GM18873 (cell line): ENCODE measurements at regions not wholly inside any gene's neighbourhood (a gene's known extent, or its start where the extent isn't known, plus 50 kb on each side); places are given as distances from the start of the nearest gene placed in this dataset.

Source experiments
- ATAC-seq: cut with Tn5 transposase; IDR thresholded peaks from one replicate; pipeline ENCODE4 v1.9.1; 2021; ENCODE audit warnings: mild to moderate bottlenecking, moderate library complexity, moderate number of reproducible peaks; ENCODE audit not compliant: unreplicated experiment, low FRiP score

- ATAC-seq: no peak
Measured at GRCh38 chr21:28442085-28442484, 550.6 kb downstream of the LTN1 start.

- ATAC-seq: no peak
Measured at GRCh38 chr21:28439788-28440187, 552.9 kb downstream of the LTN1 start.

GRCh38 chr21:28439251-28439650 is 553.4 kb downstream of the LTN1 start:
- no peak for ATAC-seq

DNA sequence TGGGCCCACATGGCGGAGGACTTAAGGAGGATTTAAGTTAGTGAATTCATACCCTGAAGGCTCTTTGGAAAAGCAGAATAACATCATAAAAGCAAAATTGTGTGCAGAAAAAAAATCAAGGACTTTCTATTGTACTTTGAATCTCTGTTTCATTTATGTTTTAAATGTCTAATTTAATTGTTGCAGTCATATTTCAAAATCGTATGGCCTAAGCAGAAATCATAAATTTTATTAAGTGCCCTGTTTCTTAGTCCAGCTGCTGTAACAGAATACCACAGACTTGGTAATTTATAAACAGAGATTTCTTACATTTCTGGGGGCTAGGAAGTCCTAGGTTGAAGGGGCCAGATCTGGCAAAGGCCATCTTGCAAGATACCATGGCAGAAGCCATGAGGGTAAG is 555.6 kb downstream of the LTN1 start:
- no peak for ATAC-seq

DNA sequence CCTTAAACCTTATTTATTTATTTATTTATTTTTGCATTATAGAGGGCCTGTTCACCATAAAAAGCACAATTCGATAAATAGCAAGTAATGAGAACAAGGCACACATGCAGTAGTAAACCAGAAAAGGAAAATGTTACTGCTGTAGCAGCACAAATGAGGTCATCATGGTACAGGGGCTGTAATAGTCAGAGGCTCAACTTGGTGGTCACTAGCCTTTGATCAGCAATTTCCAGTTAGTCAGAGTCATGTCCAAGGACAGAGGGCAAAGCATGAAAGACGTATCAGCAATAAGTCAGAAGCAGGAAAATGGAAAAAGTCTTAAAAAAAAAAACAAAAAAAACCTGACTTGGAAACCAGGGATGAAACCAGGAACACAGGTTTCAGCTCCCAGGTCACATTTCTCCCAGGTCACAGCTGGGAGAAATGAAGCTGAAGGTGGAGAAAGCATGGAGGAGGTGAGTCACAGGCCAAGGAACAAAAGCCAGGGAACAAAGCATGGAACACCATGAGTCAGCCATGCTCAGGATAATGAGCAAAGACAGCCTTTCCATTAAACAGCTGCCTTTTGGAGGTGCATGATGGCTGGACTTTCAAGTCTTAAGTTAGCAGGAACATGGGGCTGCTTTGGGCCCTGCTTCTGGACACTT is 556.3 kb downstream of the LTN1 start:
- ATAC-seq: no peak

GRCh38 chr21:28431527-28432200 is 561.0 kb downstream of the LTN1 start:
- ATAC-seq: no peak

DNA sequence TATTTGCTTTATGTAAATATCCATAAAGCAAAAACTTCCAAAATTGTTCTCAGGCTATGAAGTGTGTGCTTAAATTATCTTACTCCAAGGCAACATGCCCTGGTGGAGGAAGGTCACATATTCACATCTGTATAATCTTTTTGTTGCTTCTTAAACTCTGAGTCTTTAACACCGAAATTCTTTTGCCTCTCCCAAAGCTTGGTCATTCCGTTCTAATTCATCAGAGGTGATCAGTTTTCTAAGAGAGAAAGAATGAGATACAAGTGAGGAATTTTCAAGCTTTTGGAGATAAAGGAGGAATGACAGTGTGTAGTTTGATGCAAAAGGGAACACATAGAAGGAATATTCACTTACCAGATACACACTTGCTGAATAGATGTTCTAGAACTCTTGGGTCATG is 561.7 kb downstream of the LTN1 start:
- no peak for ATAC-seq

GRCh38 chr21:28429161-28429560 is 563.5 kb downstream of the LTN1 start:
- ATAC-seq: no peak

DNA sequence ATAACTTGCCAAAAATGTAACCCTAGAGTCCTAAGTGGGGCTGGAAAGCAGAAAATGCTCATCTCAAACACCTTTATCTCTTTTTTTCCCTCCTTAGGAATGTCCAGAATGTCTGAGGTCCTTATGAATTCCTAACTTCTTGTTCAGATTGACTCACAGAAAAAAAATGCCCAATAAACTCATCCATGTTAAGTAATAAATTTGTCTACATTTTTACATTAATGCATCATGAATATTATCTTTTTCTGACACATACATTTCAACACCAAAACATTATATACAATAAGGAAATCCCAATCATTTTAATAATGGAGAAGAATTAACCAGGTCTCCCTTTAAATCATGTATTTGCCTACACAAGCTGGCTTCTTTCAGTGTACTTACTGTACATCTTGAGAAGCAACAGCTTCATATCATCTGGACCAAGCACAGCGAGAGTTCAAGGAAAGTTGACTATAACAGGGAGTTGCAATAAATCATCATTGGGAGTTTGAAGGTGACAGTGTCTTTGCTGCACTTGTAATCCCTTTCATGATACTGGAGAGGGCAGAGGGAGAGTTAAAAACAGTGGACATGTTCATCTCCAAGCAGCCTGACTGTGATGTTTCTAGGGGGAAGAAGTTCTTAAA is 565.2 kb downstream of the LTN1 start:
- ATAC-seq: no peak

- no peak for ATAC-seq
Measured at GRCh38 chr21:28426545-28426944, 566.1 kb downstream of the LTN1 start.

- no peak for ATAC-seq
Measured at GRCh38 chr21:28423521-28424190, 569.0 kb downstream of the LTN1 start.

GRCh38 chr21:28421716-28422524 is 570.8 kb downstream of the LTN1 start:
- ATAC-seq: no peak

DNA sequence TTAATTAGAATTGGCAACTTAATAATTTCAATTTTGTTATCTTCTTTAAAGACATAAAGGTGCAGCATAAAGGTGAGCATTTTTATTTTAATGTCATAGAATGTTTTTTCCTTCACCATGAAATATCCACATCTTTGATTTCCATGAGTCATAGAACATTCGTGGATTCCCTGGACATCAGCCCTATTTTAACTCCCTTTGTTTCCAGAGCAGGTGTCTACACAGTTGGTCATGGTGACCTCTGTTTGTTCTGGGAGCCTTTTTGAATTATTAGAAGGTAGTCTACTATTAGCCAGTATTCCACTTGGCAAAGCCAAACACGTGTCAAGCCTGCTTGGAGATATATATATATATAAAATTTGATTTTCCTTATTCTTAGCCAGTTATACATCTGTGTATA is 572.9 kb downstream of the LTN1 start:
- no peak for ATAC-seq

DNA sequence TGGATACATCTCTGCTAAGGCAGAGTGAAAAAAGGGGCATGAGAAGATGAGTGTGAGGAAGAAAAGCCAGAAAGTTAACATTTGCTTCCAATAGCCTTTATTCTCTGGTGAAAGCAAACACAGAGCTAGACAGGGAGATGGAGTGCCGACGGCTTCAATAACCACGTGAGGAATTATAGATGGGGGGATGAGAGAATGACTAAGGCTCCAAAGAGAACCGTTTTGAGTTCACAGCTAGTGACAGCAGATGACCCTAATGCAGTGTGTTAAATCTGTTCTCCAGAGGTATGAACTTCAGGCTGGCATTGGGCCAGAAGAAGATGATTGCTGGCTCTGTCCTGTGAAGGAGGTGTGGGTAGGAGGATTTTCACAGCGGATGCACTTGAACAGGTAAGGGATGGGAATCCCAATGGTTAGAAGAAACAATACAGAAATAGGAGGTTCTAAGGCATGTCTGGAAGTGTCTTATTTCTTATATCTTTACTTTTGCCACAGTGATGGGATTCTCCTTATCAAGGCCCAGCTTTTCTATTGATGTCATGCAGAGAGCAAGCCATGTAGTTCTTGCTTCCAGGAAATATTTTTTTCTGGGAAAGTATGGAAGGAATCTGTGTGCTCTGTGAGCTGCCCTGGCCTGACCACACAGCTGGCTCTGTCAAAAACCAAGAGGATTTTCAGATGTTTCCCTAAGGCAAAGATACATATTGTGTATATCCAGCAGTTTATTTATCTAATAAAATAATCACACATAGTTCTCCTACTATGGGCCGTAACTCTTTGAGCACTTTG is 573.8 kb downstream of the LTN1 start:
- no peak for ATAC-seq

- ATAC-seq: no peak
Measured at GRCh38 chr21:28410256-28410655, 582.4 kb downstream of the LTN1 start.

GRCh38 chr21:28402616-28402989 is 590.1 kb downstream of the LTN1 start:
- ATAC-seq: no peak

DNA sequence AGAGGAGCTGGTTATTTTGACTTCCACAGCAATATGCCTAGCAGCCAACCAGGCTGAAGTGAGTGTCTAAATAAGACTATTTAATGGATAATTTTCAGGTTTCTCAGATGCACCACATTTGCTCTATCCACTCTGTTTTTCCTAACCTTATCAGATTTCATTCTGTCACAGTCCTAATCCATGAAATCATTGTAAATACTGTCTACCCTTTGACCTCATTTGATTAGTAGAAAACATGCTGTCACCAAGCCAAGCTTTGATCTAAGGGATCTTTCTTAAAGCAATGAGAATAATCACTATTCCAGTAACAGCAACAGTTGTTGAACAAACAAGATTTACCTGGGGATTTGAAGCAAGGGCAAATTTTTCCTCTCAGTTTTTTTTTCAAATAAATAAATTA is 595.6 kb downstream of the LTN1 start:
- ATAC-seq: no peak

DNA sequence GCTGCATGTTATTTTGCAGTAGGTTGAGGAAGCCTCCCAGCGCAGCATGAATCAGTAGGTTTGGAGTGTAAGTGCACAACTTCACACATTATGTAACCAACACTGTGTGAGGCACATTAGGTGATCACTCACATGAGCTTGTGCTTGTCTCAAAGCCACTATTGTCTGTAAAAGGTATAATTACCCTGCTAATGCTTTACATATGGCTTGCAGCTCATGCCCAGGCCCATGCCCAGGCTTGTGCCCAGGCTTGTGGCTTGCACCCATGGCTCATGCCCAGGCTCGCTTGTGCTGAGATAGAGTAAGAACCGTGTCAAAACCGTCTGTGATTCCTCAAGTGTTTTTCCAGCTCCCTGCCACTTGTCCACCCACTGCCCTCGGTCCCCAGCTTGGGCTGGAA is 596.3 kb downstream of the LTN1 start:
- ATAC-seq: no peak

- no peak for ATAC-seq
Measured at GRCh38 chr21:28393279-28393678, 599.4 kb downstream of the LTN1 start.
